ENCODE measurements at regions not wholly inside any gene's neighbourhood (a gene's known extent, or its start where the extent isn't known, plus 50 kb on each side); places are given as distances from the start of the nearest gene placed in this dataset.

DNA sequence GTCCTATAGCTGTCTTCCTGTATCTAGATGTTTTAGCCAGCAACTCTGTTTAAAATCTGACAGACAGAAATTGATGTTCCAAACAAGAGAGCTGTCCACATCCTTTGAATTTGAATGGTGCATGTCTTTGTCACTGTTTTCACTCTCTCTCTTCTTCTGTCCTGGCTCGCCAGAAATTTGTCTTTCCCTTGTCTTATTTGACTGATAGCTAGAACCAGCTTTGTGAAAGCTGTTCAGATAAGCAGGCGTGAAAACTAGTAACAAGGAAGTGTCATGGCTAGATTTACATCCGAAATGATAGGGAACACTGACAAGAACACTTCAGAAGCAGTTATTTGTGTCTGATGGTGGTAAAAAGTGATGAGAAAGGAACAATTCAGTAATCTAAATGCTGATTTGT, 354.9 kb upstream of the SLITRK1 start:
- TF ChIP-seq CTCF (IDR thresholded peaks at IDR 0.05; ENCODE audit: borderline replicate concordance, extremely low read depth, low read length, poor library complexity, severe bottlenecking): no peak
- no peak for TF ChIP-seq EZH2 (IDR thresholded peaks at IDR 0.05; ENCODE audit: borderline replicate concordance, low read depth, low read length, severe bottlenecking)
